Uterus (tissue), 3 donors: ENCODE measurements at regions not wholly inside any gene's neighbourhood (a gene's known extent, or its start where the extent isn't known, plus 50 kb on each side); places are given as distances from the start of the nearest gene placed in this dataset.

Experiments used
- DNase-seq, 2 donors: peaks; one replicate each; pipeline ENCODE4 v3.0.0-alpha.2; 2019 to 2020
- H3K27ac ChIP-seq, 2 donors: fragments of 200-600 bp; sonication (generic); 1 replicate in 1 of 2; 2 replicates in 1 of 2; pipeline ENCODE4 v1.5.1; 2016 to 2018
- H3K27me3 ChIP-seq, 2 donors: fragments of 200-600 bp; sonication (generic); one replicate each; pipeline ENCODE4 v1.5.1; 2018 to 2019; ENCODE audit warnings: control low read depth in 1 of 2
- H3K36me3 ChIP-seq, 2 donors: fragments of 200-600 bp; sonication (generic); one replicate each; pipeline ENCODE4 v1.5.1; 2019; ENCODE audit warnings: control low read depth in 1 of 2
- H3K4me1 ChIP-seq, 2 donors: fragments of 200-600 bp; sonication (generic); one replicate each; pipeline ENCODE4 v1.5.1; 2018 to 2019; ENCODE audit warnings: control low read depth in 1 of 2
- H3K4me3 ChIP-seq, 2 donors: fragments of 200-600 bp; sonication (generic); 1 replicate in 1 of 2; 2 replicates in 1 of 2; pipeline ENCODE4 v1.5.1; 2018 to 2019; ENCODE audit warnings: mild to moderate bottlenecking in 1 of 2
- H3K9me3 ChIP-seq, 2 donors: fragments of 200-600 bp; sonication (generic); one replicate each; pipeline ENCODE4 v1.5.1; 2019; ENCODE audit warnings: control low read depth in 1 of 2
- POLR2A ChIP-seq, 2 donors: fragments of 450-650 bp; IDR thresholded peaks; one replicate each; pipeline ENCODE4 v1.6.1; 2016; ENCODE audit warnings: antibody characterized with exemption in 2 of 2, mild to moderate bottlenecking in 1 of 2, moderate library complexity in 1 of 2
- intact Hi-C: fragments of 100-400 bp; cut with DNase I; formaldehyde crosslinking; loops from one replicate; pipeline ENCODE4 v1.15.1; 2023; ENCODE audit warnings: low total_unique reads
- TF ChIP-seq, protein P1 (sequence below), 4 experiments: fragments of 200-600 bp in 2 of 4; fragments of 450-650 bp in 2 of 4; sonication (generic) in 2 of 4; IDR thresholded peaks; one replicate each; pipeline ENCODE4 v1.5.1; 2016 to 2019; ENCODE audit warnings: antibody characterized with exemption in 4 of 4, mild to moderate bottlenecking in 2 of 4, moderate library complexity in 1 of 4
- donor health status: DM: yes; HTN: yes; CAD: no.

DNA sequence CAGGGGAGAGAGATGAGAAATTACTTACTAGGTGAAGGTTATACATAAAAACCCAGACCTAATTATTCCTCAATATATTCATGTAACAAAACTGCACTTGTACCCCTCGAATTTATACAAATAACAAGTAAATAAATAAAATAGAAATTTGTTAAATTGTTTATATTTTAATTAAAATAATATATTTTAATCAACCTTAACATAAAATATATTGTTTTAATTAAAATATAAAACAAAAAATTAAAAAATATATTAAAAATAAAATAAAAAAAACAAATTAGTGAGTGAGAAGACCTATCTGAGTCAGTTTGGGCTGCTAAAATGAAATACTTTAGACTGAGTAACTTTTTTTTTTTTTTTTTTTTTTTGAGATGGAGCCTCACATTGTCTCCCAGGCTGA lies 87.4 kb upstream of the PCDH7 start:
- H3K27me3 ChIP-seq = no peaks in the 10 kb centered on the region
- TF ChIP-seq, protein P1, sequence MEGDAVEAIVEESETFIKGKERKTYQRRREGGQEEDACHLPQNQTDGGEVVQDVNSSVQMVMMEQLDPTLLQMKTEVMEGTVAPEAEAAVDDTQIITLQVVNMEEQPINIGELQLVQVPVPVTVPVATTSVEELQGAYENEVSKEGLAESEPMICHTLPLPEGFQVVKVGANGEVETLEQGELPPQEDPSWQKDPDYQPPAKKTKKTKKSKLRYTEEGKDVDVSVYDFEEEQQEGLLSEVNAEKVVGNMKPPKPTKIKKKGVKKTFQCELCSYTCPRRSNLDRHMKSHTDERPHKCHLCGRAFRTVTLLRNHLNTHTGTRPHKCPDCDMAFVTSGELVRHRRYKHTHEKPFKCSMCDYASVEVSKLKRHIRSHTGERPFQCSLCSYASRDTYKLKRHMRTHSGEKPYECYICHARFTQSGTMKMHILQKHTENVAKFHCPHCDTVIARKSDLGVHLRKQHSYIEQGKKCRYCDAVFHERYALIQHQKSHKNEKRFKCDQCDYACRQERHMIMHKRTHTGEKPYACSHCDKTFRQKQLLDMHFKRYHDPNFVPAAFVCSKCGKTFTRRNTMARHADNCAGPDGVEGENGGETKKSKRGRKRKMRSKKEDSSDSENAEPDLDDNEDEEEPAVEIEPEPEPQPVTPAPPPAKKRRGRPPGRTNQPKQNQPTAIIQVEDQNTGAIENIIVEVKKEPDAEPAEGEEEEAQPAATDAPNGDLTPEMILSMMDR (IDR thresholded peaks at IDR 0.05) = no peak
- TF ChIP-seq POLR2A (IDR thresholded peaks at IDR 0.05) = no peak
- H3K27ac ChIP-seq = no peak overlapping the region
- no peak for DNase-seq
- H3K36me3 ChIP-seq = no peaks in the 10 kb centered on the region
- intact Hi-C loops = no loop called here
- H3K9me3 ChIP-seq = no peaks in the 10 kb centered on the region
- no peaks in the 10 kb centered on the region for H3K4me1 ChIP-seq
- H3K4me3 ChIP-seq = no peak overlapping the region

DNA sequence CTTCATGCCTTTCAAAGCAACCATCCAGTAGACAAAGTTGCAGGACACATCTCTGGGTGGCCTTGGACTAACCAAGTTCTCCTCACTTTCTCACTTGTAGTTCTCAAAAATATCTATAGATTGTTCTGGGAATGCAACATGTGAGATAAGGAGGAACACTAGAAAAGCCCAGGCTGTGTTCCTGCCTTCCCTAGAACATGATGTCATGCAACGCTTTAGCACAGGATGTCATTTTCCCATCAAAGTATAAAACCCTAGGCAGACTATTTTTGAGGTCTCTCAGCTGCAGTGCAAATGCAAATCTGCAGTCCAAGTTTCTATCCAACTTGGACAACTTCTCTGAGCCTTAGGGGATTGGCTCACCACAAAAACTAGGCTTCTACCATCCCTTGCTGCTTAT lies 78.8 kb upstream of the PCDH7 start:
- no peak for TF ChIP-seq POLR2A (IDR thresholded peaks at IDR 0.05)
- TF ChIP-seq, protein P1 (IDR thresholded peaks at IDR 0.05) = no peak
- intact Hi-C loops = no loop called here
- Histone ChIP-seq H3K4me1 (no peaks in the 10 kb centered on the region), H3K27ac (no peak overlapping the region), H3K27me3 (no peaks in the 10 kb centered on the region), H3K9me3 (no peaks in the 10 kb centered on the region), H3K4me3 (no peak overlapping the region), H3K36me3 (no peaks in the 10 kb centered on the region)
- no peak for DNase-seq

DNA sequence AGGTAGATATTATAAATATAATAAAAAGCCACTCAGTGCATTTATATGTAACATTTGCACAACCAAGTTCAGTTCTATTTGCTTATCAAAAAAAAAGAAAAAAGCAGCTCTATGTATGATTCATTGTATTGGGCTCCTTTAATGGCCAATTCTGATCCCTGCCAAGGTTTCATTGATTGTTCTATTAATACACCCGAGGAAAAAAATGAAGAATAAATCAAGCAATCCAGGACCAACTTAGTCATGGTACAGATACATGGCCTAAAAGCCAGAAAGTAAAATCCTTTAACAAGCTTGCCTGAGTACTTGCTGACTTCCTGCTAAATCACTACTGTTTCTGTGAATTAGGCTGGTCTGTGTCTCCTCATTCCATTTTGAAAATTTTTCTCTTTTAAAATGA lies 77.6 kb upstream of the PCDH7 start:
- H3K4me1 ChIP-seq = no peaks in the 10 kb centered on the region
- intact Hi-C loops = no loop called here
- no peak overlapping the region for H3K4me3 ChIP-seq
- no peaks in the 10 kb centered on the region for H3K36me3 ChIP-seq
- no peaks in the 10 kb centered on the region for H3K27me3 ChIP-seq
- no peak for TF ChIP-seq POLR2A (IDR thresholded peaks at IDR 0.05)
- TF ChIP-seq, protein P1 (IDR thresholded peaks at IDR 0.05) = no peak
- no peak overlapping the region for H3K27ac ChIP-seq
- H3K9me3 ChIP-seq = no peaks in the 10 kb centered on the region
- DNase-seq = no peak

DNA sequence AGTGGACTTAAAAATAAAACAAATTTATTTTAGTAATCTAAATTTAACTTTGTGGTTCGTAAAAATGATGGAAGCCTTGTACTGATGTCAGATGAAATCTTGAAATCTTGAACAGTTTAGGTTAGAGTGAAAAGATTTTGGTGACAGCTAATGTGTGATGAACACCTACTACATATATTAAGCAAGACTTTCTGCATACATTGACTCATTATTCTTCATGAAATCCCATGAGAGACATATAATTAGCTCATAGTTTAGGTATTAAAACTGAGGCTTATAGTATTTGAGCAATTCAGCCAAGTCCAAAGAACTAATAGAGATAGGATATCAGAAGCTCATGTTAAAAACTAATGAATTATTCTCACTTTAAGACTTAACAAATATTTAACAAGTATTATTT lies 66.9 kb upstream of the PCDH7 start:
- TF ChIP-seq, protein P1 (IDR thresholded peaks at IDR 0.05) = no peak
- no peak for TF ChIP-seq POLR2A (IDR thresholded peaks at IDR 0.05)
- H3K27me3 ChIP-seq = no peaks in the 10 kb centered on the region
- H3K27ac ChIP-seq = no peak overlapping the region
- no peak overlapping the region for H3K4me3 ChIP-seq
- no peaks in the 10 kb centered on the region for H3K36me3 ChIP-seq
- no peaks in the 10 kb centered on the region for H3K9me3 ChIP-seq
- H3K4me1 ChIP-seq = no peaks in the 10 kb centered on the region
- DNase-seq = no peak
- intact Hi-C loops = no loop called here

DNA sequence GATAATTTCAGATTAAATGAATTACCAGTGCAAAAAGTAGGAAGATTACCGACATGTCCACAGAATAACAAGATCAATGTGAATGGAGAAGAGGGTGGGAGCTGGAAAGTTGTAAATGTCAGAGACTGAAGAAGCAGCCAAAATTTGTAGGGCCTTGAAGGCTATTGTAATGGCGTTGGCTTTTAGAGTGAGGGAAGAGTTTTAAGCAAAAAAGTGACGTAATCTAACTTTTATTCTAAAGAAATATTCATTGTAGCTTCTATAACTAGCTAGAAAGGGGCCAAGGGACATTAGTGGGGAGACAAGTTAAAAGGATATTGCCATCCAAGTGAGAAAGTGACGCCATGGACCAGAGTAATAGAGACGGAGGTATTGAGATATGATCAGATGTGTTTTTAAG lies 63.3 kb upstream of the PCDH7 start:
- Histone ChIP-seq H3K36me3 (no peaks in the 10 kb centered on the region), H3K27me3 (no peaks in the 10 kb centered on the region), H3K9me3 (no peaks in the 10 kb centered on the region), H3K4me3 (no peak overlapping the region), H3K4me1 (no peaks in the 10 kb centered on the region), H3K27ac (no peak overlapping the region)
- no peak for DNase-seq
- intact Hi-C loops = no loop called here
- TF ChIP-seq POLR2A (IDR thresholded peaks at IDR 0.05) = no peak

DNA sequence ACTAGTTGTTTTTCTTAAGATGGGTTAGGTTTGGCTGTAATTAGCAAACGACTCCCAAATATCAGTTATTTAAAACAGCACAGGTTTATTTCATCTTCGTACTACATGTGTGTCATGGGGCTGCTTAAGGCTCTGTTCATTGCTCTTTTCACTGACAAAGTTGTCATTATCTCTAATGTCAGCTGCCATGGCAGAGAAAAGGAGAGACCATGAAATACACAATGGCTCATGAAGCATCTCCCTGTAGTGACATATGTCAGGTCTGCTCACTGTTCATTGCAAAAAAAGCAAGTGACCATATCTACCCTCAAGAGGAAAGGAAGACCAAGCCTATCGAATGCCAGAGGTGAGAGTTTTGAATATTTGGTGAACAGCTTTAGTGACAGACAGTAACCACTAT lies 52.2 kb upstream of the PCDH7 start:
- no peaks in the 10 kb centered on the region for H3K36me3 ChIP-seq
- H3K4me3 ChIP-seq = no peak overlapping the region
- no peaks in the 10 kb centered on the region for H3K27me3 ChIP-seq
- H3K9me3 ChIP-seq = no peaks in the 10 kb centered on the region
- DNase-seq = no peak
- TF ChIP-seq, protein P1 (IDR thresholded peaks at IDR 0.05) = no peak
- no peak for TF ChIP-seq POLR2A (IDR thresholded peaks at IDR 0.05)
- intact Hi-C loops = no loop called here
- H3K27ac ChIP-seq = no peak overlapping the region
- no peaks in the 10 kb centered on the region for H3K4me1 ChIP-seq
